Astrocyte of the spinal cord (primary cell): ENCODE measurements at regions not wholly inside any gene's neighbourhood (a gene's known extent, or its start where the extent isn't known, plus 50 kb on each side); places are given as distances from the start of the nearest gene placed in this dataset.
A peak's percentile ranks its signal among the peaks of the same experiment; 100 is the strongest.

Source experiments
- DNase-seq: peaks from one replicate; pipeline ENCODE4 v3.0.0; 2011; ENCODE audit warnings: low read depth, low spot score
- H3K4me3 ChIP-seq: 2 replicates; pipeline ENCODE4 v1.5.1; 2011; ENCODE audit warnings: low read depth, mild to moderate bottlenecking, low read length, moderate library complexity
- CTCF ChIP-seq: IDR thresholded peaks from 2 replicates; pipeline ENCODE4 v1.5.1; 2012; ENCODE audit warnings: low read depth, mild to moderate bottlenecking, low read length, inconsistent platforms
- in situ Hi-C: cut with HindIII; loops from 2 replicates; pipeline ENCODE4 v1.10.0; 2017; ENCODE audit warnings: low sequenced_read_pairs

- no peak for DNase-seq
- in situ Hi-C loops, result no loop called here
- TF ChIP-seq CTCF, result no peak
- H3K4me3 ChIP-seq, result no peak overlapping the region
Measured at GRCh38 chr6:1203546-1203945, 108.4 kb upstream of the FOXQ1 start.

GRCh38 chr6:1202201-1202600 is 109.7 kb upstream of the FOXQ1 start:
- no peak for DNase-seq
- in situ Hi-C loops, result no loop called here
- no peak overlapping the region for H3K4me3 ChIP-seq
- TF ChIP-seq CTCF, result no peak

GRCh38 chr6:1201547-1202200 is 110.2 kb upstream of the FOXQ1 start:
- in situ Hi-C loops, result no loop called here
- no peak for TF ChIP-seq CTCF
- no peak overlapping the region for H3K4me3 ChIP-seq
- DNase-seq, result no peak

GRCh38 chr6:1200409-1201101 is 111.3 kb upstream of the FOXQ1 start:
- in situ Hi-C loops, result no loop called here
- no peak for TF ChIP-seq CTCF
- H3K4me3 ChIP-seq, result no peak overlapping the region
- DNase-seq, result peak; percentile 5

GRCh38 chr6:1200081-1200408 is 111.9 kb upstream of the FOXQ1 start:
- H3K4me3 ChIP-seq, result no peak overlapping the region
- TF ChIP-seq CTCF, result no peak
- in situ Hi-C loops, result no loop called here

GRCh38 chr6:1197309-1197708 is 114.6 kb upstream of the FOXQ1 start:
- in situ Hi-C loops, result no loop called here
- no peak for TF ChIP-seq CTCF
- no peak overlapping the region for H3K4me3 ChIP-seq
- no peak for DNase-seq

More at GRCh38 chr6:1200081-1200408, 111.9 kb upstream of the FOXQ1 start:
- DNase-seq, result no peak
